ENCODE measurements at regions not wholly inside any gene's neighbourhood (a gene's known extent, or its start where the extent isn't known, plus 50 kb on each side); places are given as distances from the start of the nearest gene placed in this dataset.

- no peak overlapping the region for H3K27ac ChIP-seq (ENCODE audit: low read depth, low read length)
- no peak overlapping the region for H3K4me3 ChIP-seq (ENCODE audit: low read depth, low read length)
- no peaks in the 10 kb centered on the region for H3K27me3 ChIP-seq (ENCODE audit: control insufficient read depth, insufficient read depth, low read length)
- CTCF ChIA-PET = no interaction called here
- no peak for DNase-seq (ENCODE audit: low read depth, low spot score)
- POLR2A ChIA-PET = no interaction called here
- no peaks in the 10 kb centered on the region for H3K9me3 ChIP-seq (ENCODE audit: control insufficient read depth, insufficient read depth, low read length)
- no peak for TF ChIP-seq CTCF (IDR thresholded peaks at IDR 0.05; ENCODE audit: low read depth, low read length)
Measured at GRCh38 chr6:145368075-145368474, 367.2 kb downstream of the EPM2A start.

- ChIA-PET POLR2A (no interaction called here), CTCF (no interaction called here)
- H3K4me3 ChIP-seq (ENCODE audit: low read depth, low read length) = no peak overlapping the region
- H3K27me3 ChIP-seq (ENCODE audit: control insufficient read depth, insufficient read depth, low read length) = no peaks in the 10 kb centered on the region
- no peaks in the 10 kb centered on the region for H3K9me3 ChIP-seq (ENCODE audit: control insufficient read depth, insufficient read depth, low read length)
- H3K27ac ChIP-seq (ENCODE audit: low read depth, low read length) = no peak overlapping the region
- no peak for DNase-seq (ENCODE audit: low read depth, low spot score)
- TF ChIP-seq CTCF (IDR thresholded peaks at IDR 0.05; ENCODE audit: low read depth, low read length) = no peak
Measured at GRCh38 chr6:145370559-145370958, 364.8 kb downstream of the EPM2A start.

GRCh38 chr6:145372671-145373151, 362.6 kb downstream of the EPM2A start:
- ChIA-PET POLR2A (interaction anchor here (0.5 kb wide), 1 partner anchor 819 kb away, joined by 3 read pairs; no protein-coding TSS in a partner anchor), CTCF (no interaction called here)
- Histone ChIP-seq H3K4me3 (ENCODE audit: low read depth, low read length) (no peak overlapping the region), H3K27me3 (ENCODE audit: control insufficient read depth, insufficient read depth, low read length) (no peaks in the 10 kb centered on the region), H3K27ac (ENCODE audit: low read depth, low read length) (no peak overlapping the region), H3K9me3 (ENCODE audit: control insufficient read depth, insufficient read depth, low read length) (no peaks in the 10 kb centered on the region; the same call in 1 of the 2 replicates)
- TF ChIP-seq CTCF (IDR thresholded peaks at IDR 0.05; ENCODE audit: low read depth, low read length) = no peak
- DNase-seq (ENCODE audit: low read depth, low spot score) = peak; percentile 21

GRCh38 chr6:145373826-145374225, 361.5 kb downstream of the EPM2A start:
- DNase-seq (ENCODE audit: low read depth, low spot score) = no peak
- Histone ChIP-seq H3K27me3 (ENCODE audit: control insufficient read depth, insufficient read depth, low read length) (no peaks in the 10 kb centered on the region), H3K4me3 (ENCODE audit: low read depth, low read length) (no peak overlapping the region), H3K27ac (ENCODE audit: low read depth, low read length) (no peak overlapping the region), H3K9me3 (ENCODE audit: control insufficient read depth, insufficient read depth, low read length) (no peaks in the 10 kb centered on the region; the same call in 1 of the 2 replicates)
- TF ChIP-seq CTCF (IDR thresholded peaks at IDR 0.05; ENCODE audit: low read depth, low read length) = no peak
- ChIA-PET CTCF (no interaction called here), POLR2A (no interaction called here)

GRCh38 chr6:145374570-145374969, 360.8 kb downstream of the EPM2A start:
- no peak for TF ChIP-seq CTCF (IDR thresholded peaks at IDR 0.05; ENCODE audit: low read depth, low read length)
- CTCF ChIA-PET = no interaction called here
- no peaks in the 10 kb centered on the region; the same call in 1 of the 2 replicates for H3K9me3 ChIP-seq (ENCODE audit: control insufficient read depth, insufficient read depth, low read length)
- no peak overlapping the region for H3K27ac ChIP-seq (ENCODE audit: low read depth, low read length)
- POLR2A ChIA-PET = no interaction called here
- H3K4me3 ChIP-seq (ENCODE audit: low read depth, low read length) = no peak overlapping the region
- no peak for DNase-seq (ENCODE audit: low read depth, low spot score)
- H3K27me3 ChIP-seq (ENCODE audit: control insufficient read depth, insufficient read depth, low read length) = no peaks in the 10 kb centered on the region

Data from AG04450 (cell line).